Fibroblast of skin of right quadriceps (primary cell): ENCODE measurements at regions not wholly inside any gene's neighbourhood (a gene's known extent, or its start where the extent isn't known, plus 50 kb on each side); places are given as distances from the start of the nearest gene placed in this dataset.
"Not testable (repeated sequence)": the region's sequence is repeated elsewhere in the genome, so short reads cannot be mapped to it uniquely, and the experiment has no call there.

Experiments used
- DNase-seq: peaks from one replicate; pipeline ENCODE4 v3.0.0-alpha.2; 2013

DNA sequence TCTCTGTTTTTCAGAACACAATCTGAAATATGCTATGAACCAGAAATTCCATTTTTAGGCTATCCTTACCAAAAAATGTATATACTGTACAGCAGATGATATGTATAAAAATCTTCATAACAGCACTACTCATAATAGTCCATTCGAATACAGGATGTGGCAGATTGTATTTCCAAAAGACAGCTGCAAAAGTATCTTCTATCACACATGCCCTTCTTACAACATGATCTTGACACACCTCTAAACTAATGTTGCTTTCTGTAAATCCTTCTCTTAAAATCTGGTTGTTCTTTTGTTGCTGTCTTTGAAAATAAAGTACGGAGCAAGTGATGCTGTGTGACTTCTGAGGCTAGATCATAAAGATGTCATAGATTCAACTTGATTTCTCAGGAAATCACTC lies 409.9 kb upstream of the LUZP2 start:
- no peak for DNase-seq

DNA sequence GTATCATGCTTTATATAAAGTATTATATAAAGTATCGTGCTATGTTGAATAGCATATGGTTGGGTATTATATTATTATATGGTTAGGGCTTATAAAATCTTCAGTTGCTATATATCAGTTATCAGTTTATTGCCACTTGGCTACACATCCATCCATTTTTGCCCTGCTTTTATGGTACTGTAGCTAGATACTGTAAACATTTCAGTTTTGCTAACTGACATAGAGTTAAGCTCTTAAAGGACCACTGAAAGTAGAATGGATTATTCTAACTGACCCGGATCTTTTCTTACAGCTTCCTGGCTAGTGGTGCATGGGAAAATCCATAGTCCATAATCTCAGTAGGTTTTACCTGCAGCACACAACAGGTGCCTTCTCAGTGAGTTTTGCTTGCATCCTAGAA lies 405.3 kb upstream of the LUZP2 start:
- no peak for DNase-seq

DNA sequence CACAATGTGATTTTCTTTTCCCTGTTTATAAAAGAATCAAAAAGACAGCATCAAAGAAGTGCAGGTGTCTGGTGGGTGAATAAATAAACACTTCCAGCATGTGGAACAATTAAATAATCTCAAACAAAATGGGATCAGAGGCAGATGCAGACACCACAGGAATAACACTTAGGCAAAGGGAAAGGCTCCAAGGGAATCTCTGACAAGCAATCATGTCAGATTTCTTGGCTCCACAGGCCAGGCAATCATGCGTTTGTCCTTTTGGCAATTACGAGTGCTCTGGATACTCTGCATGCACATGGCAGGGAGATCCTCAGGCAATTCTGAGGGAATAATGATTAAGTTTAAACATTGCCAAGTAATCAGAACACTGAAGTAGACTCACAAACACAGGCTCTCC lies 403.5 kb upstream of the LUZP2 start:
- DNase-seq, result no peak

DNA sequence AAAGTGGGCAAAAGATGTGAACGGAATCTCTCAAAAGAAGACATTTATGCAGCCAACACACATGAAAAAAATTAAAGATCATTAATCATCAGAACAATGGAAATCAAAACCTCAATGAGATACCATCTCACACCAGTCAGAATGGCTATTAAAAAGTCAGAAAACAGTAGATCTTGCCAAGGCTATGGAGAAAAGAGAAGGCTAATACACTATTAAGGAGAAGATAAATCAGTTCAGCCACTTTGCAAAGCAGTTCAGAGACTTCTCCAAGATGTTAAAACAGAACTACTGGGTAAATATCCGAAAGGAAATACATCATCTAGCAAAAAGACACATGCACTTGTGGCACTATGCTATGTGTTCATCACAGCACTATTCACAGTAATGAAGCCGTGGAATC lies 388.2 kb upstream of the LUZP2 start:
- DNase-seq, result no peak

DNA sequence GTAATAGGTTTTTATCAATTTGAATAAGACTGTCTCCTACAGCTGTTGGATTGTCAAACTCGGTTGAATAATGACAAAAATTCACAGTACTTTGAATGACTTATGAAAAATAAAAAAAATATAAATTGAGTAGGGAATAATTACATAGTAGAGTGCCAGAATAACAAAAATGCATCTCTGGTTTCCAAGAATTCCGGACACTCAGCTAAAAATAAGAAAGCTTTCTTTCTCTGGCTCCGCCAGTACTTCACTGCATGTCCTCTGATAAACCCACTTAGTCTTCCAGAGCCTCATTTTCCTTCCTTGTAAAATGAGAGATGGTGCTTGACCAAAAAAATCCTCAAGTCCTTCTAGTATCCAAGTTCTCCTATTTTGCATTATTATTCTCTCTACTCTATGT lies 374.6 kb upstream of the LUZP2 start:
- DNase-seq, result no peak

DNA sequence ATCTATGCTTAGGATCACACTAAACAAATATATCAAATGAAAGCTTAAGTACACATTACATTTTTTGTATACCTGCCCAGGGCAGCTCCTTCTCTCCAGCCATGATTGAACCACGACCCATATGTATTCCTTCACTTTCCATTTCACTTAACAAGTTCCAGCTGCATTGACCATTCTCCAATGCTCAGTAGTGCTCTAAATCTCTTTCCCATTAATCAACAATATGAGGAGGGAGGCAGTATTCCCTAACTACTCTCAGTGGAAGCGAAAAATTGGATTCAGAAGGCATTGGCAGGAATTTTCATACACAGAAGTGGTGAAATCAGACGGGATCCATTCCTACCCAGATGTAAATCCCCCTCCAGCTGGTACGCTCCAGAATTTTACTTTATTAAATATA lies 372.0 kb upstream of the LUZP2 start:
- DNase-seq, result no peak

DNA sequence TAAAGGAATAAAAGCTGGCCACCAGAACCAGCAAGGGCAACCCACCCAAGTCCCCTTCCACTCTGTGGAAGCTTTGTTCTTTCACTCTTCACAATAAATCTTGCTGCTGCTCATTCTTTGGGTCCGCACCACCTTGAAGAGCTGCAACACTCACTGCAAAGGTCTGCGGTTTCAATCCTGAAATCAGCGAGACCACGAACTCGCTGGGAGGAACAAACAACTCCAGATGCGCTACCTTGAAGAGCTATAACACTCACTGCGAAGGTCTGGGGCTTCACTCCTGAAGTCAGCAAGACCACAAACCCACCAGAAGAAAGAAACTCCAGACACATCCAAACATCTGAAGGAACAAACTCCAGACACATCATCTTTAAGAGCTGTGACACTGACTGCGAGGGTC lies 365.2 kb upstream of the LUZP2 start:
- no peak for DNase-seq

DNA sequence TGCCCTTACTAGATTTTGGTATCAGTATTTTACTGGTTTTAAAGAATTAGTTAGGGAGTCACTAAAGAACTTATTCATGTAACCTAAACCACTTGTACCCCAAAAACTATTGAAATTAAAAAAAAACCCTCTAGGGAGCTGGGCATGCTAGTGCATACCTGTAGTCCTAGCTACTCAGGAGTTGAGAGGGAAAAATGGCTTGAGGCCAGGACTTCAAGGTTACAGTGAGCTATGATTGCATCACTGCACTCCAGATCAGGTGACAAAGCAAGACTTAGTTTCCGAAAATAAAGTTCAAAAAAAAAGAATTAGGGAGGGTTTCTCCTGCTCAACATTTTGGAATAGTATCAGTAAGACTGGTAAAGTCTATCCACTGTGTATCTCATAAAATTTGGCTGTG lies 364.4 kb upstream of the LUZP2 start:
- DNase-seq, result no peak

DNA sequence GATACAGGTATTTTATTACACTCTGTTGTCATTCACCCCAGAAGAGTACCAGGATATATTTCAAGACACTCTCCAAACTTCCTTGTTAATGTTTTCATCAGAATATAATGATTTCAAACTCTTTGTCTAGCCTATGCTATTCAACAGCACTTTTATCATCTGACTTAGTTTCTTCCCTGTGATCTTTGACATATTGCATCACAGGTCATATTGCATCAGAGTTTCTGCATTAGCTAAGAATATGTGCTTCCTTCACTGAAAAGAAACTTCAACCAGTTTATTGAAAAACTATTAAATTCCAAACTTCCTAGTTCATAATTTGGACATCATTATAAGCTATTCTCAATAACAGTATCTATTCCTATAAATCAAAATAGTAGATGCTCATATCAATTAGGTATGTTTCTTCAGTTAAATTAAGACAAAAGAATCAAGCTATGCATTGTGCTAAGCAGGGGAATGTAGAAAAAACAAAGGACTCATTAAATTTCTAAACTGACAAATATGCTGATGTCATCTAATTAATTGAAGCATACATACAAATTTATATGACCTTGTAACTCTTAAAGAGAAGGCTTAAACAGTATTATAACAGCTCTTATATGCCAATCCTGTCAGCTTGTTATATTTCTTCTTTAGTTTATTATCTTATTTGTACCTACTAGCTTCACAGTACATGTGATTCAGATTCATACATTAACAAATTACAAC lies 361.8 kb upstream of the LUZP2 start:
- no peak for DNase-seq

DNA sequence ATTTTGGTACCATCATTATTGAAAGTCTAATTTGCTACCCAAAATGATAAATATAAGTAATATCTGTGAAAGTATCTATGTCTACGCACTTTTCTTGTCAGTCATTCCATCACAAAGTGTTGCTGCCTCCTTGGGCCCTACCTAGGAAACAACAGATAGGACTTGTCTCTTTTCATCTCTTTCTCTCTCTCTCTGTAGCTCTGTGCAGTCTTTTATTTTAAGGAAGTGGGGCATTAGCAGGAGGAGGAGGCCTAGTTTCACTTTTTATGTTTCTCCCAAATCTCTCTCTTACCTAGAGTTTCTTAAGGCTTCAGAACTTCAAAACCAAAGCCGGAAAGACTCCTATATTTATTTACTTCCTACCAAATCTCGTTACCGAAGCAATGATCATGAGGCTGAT lies 354.8 kb upstream of the LUZP2 start:
- no peak for DNase-seq

DNA sequence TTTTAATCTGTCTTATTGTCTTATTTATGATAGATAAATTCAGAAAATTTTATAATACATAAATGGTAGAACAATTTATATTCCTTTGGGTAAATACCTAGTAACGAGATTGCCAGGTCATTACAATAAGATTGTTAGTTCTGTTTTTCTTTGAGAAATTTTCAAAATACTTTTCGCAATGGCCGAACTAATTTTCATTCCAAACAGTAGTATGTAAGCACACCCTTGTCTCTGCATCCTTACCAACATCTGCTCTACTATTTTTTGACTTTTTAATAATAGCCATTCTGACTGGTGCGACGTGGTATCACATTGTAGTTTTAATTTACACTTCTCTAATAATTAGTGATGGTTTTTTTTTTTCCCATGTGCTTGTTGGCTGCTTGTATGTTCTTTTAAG lies 351.4 kb upstream of the LUZP2 start:
- DNase-seq, result peak; percentile 0

DNA sequence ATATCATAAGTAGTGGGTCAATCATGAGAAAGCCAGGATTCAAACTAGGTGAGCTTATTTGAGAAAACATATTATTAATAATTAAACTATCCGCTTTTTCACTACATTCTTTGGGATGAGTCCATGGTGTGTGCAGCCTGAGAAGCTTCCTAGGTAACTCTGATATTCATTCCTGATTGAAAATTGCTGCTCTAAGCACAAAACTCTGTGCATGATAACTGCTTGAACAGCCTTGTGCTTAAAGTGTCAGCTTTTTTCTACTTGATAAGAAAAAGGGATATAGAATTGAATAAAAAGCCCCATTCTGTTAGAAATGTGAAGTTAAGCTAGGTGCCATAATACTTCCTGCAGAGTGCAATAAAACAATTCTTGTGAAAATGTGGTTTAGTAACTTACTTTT lies 343.5 kb upstream of the LUZP2 start:
- DNase-seq, result no peak

DNA sequence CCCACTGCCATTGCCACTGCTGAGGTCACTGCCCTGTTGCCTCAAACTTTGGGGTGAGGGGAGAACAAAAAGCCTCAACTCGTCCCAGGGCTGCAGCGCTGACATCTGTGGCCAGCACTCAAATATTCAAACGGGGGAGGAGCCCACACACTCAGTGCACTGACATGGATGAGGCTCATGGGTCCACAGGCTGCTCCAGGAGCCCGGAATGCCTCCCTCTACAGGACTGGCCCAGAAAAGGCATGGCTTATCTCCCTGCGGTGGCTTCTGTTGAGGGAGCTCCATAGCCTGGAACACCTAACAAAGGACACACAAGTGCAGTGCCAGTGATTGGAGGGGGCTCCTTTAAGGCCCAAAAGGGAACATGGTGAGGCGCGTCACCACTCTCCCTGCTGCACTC lies 341.1 kb upstream of the LUZP2 start:
- no peak for DNase-seq

DNA sequence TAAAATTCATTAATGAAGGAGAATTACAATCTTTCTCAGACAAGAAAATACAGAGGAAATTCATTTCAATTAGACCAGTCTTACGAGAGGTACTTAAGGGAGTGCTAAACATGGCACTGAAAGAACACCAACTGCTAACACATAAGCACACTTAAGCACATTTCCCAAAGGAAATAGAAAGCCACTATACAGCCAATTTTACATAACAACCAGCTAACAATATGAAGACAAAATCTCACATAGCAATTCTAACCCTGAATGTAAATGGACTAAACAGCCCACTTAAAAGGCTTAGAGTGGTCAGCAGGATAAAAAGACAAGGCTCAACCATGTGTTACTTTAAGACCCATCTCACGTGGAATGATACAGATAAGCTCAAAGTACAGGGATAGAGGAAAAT lies 339.5 kb upstream of the LUZP2 start:
- no peak for DNase-seq

DNA sequence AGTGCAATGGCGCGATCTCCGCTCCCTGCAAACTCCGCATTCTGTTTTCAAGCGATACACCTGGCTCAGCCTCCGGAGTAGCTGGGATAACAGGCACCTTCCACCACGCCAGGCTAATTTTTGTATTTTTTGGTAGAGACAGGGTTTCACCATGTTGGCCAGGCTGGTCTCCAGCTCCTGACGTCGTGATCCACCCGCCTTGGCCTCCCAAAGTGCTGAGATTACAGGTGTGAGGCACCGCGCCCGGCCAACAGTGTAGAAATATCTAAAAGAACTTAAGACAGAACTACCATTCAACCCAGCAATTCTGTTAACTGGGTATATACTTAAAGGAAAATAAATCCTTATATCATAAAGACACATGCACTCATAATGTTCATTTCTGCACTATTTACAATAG lies 335.3 kb upstream of the LUZP2 start:
- no peak for DNase-seq

DNA sequence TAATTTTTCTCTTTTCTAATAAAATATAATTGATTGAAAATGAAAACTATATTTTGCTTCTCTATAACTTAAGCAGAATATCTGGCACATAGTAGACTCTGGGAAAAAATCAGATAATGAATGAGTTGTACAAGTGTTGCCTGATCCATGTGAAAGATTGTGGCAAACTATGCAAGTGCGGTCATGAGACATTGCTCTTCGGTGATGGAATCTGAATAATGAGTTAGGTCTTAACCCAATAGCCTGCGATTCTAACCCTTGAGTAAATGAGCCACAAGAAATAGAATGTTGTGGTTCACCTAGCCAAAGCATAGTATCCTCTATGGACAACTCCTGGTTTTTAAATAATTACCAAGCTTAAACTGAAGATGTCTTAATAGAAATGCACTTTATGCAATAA lies 333.7 kb upstream of the LUZP2 start:
- no peak for DNase-seq

DNA sequence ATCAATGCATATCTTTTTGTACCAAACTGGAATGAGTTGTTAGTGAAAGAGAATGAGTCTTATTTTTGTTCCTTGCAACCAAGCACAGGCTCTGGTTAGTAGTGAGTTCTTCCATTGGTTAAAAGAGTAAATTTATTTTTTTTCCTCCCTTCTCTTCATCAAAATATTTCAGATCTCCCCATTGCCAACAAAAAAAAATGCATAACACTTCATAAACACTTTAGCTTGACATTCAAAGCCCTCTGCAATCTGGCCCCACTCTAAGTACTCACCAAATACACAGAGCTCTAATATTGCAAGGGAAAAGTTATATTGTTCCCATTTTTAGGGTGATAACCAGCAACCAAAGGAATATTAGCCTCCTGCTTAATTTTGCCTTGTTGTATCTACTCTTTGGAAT lies 333.0 kb upstream of the LUZP2 start:
- DNase-seq, result no peak

DNA sequence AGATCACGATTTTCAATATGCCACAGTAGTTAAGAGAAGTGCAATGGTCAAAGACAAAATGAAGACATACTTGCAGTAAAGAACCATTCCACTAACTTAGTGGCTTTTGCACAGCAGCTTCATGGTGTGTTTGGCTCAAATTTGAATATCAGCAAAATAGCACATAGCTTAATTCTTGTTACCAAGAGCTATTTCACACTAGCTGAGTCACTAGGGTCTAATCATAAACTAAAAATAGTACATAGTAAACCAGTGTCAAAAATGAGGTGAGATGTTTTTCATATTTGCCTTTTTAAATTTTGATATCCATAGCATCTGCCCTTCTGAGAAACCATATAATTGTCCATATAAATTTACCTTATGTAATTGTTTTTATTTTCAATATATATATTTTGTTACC lies 325.0 kb upstream of the LUZP2 start:
- peak; percentile 3 for DNase-seq

DNA sequence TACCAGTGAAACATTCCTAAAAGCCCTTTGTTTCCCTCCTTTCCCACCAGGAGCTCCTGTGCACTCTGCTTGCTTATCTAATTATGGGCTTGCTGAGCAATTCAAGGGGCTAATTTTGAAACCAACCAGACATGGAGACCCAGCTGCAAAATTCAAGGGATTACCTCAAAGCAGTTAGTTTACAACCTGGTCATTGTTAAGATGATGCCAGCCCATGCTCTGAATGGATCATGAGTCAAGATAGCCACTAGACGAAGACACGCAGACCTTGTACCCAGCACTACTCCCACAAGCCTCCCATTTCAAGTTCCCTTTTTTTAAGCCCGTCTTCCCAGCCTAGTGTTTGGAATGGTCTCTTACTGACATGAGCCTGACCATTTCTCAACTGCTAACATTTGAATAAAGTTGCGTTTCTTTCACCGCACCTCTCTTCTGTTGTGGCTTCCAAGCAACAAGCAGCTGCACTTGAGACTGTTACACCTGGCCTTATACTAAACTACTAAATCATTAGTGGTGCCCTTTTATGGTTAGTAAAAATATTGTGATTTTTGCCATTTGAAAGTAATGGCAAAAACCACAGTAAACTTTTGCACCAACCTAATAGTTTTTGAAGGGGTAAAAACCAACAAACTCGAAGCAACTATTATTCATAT lies 315.3 kb upstream of the LUZP2 start:
- DNase-seq, result no peak

DNA sequence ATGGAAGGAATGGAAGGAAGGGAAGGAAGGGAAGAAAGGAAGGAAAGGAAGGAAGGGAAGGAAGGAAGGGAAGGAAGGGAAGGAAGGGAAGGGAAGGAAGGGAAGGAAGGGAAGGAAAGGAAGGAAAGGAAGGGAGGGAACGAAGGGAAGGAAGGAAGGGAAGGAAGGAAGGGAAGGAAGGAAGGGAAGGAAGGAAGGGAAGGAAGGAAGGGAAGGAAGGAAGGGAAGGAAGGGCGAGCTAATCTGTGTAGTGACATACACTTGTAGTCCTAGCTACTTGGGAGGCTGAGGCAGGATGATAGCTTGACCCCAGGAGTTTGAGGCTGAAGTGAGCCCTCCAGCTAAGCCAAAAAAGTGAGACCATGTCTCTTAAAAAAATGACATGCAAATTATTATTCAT lies 311.3 kb upstream of the LUZP2 start:
- not testable (repeated sequence) for DNase-seq

DNA sequence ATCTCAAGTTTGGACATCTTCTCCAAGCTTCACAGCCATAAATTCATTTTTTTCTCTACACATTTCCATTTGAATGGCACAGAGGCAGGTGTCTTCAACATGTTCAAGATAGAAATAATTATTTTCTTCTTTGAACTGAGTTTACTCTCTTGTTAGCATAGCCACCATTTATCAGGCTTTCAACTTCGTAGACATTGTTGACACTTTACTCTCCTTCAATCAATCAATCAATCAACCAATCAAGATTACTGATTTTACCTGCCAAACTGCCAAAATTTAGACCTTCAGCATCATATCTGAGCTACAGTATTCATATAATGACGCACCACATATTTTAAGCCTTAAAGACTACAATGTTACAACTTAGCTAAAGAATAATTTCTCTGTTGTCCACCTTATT lies 300.1 kb upstream of the LUZP2 start:
- no peak for DNase-seq

DNA sequence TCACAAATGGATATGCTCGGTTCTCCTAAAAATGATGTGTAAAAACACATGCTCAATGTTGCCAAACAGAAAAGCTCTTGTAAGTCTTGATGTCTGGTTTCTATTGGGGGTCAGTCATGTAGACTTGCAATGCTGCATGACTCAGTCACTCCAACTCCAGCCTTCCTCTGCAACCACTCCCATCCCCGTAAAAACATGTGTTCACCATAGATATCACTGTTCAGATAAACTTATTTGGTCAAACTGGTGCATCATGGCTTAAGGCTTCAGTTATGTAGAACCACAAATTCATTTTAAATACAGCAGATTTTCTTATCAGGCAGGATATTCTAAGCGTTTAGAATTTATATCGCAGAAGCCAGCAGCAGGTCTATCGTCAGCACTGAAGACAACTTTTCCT lies 298.4 kb upstream of the LUZP2 start:
- peak; percentile 1 for DNase-seq

DNA sequence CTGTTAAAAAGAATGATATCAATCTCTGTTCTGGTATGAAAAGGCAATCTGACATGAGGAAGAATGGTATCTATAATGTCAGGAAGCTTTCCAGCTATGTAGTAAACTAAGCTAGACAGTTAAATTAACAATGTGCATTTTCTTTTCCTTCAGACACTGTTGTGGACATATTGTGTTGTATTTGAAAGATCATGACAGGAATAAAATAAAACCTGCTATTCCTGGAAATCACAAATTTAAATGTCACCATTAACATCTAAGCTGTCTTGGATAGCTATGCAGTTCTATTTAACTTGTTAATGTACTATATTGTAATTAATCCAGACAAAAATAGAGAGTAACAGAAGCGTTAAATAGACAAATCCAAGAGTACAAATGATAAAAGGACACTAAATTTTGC lies 297.4 kb upstream of the LUZP2 start:
- no peak for DNase-seq

DNA sequence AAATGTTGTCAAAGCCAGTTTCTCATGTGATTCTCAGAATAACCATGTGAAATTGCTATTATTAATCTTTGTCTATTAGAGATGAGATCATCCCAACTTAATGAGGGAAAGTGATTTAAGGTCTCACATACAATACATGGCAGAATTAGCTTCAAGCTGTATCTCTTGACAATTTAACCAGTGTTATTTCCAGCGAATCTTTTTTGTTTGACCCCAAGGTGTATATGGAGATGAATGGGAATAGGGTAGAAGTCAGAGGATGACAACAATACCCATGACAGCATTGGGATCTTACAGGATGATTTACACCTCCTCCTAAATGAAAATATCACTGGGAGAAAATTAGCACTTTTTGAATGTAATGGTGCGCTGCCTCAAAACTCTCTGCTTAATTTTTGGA lies 290.8 kb upstream of the LUZP2 start:
- DNase-seq, result no peak

DNA sequence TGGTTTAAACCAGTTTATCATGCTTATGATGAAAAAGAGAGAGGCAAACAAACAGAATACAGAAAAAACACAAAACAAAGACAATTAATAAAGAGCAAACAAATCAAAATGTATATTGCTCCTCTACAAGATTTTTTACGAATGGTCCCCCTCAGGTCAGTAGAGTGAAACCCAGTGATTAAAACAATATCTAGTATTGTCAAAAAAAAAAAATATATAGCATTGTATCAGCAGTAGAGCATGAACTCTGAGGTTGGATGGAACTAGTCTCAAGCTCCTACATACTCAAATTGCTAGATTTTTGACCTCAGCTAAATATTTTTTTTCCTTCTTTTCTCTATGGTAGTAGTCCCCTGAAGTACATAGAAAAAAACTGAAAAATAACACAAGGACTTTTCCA lies 290.3 kb upstream of the LUZP2 start:
- no peak for DNase-seq
